Right lobe of liver (tissue), 6 donors: ENCODE measurements at regions not wholly inside any gene's neighbourhood (a gene's known extent, or its start where the extent isn't known, plus 50 kb on each side); places are given as distances from the start of the nearest gene placed in this dataset.

Experiments used
- ATAC-seq, 4 donors: fragments of 200-7000 bp; cut with Tn5 transposase; one replicate each; pipeline ENCODE4 v1.9.1; 2020; ENCODE audit warnings: mild to moderate bottlenecking in 4 of 4, moderate library complexity in 4 of 4
- DNase-seq, 3 donors: peaks; one replicate each; pipeline ENCODE4 v3.0.0-alpha.2; 2020
- H3K27ac ChIP-seq, 3 donors: fragments of 200-600 bp; one replicate each; pipeline ENCODE4 v1.8.0; 2022
- H3K27me3 ChIP-seq, 2 donors: fragments of 200-600 bp; one replicate each; pipeline ENCODE4 v1.8.0; 2022
- H3K36me3 ChIP-seq, 4 donors: fragments of 200-600 bp; sonication (generic) in 1 of 4; one replicate each; pipeline versions ENCODE4 v1.5.1 to v1.8.0; 2017 to 2022; ENCODE audit warnings: control low read depth in 1 of 4
- H3K4me1 ChIP-seq, 4 donors: fragments of 200-600 bp; sonication (generic) in 1 of 4; one replicate each; pipeline versions ENCODE4 v1.5.1 to v1.8.0; 2017 to 2022; ENCODE audit warnings: control low read depth in 1 of 4
- H3K4me3 ChIP-seq, 3 donors: fragments of 200-600 bp; one replicate each; pipeline ENCODE4 v1.8.0; 2022
- H3K9me3 ChIP-seq, 4 donors: fragments of 200-600 bp; sonication (generic) in 1 of 4; one replicate each; pipeline versions ENCODE4 v1.5.1 to v1.8.0; 2017 to 2022; ENCODE audit warnings: control low read depth in 1 of 4
- CTCF ChIP-seq, 4 donors: fragments of 200-600 bp in 3 of 4; fragments of 450-650 bp in 1 of 4; IDR thresholded peaks; one replicate each; pipeline versions ENCODE4 v1.5.1 to v1.8.0; 2016 to 2022; ENCODE audit warnings: antibody characterized with exemption in 4 of 4, mild to moderate bottlenecking in 2 of 4
- POLR2A ChIP-seq: fragments of 450-650 bp; IDR thresholded peaks from one replicate; pipeline ENCODE4 v1.6.1; 2017; ENCODE audit warnings: antibody characterized with exemption, mild to moderate bottlenecking
- WGBS: methylation state at CpG from one replicate; pipeline ENCODE4 v1.1.6; 2018; ENCODE audit warnings: low coverage, low lambda C conversion rate; ENCODE audit not compliant: insufficient coverage; ENCODE audit errors: missing lambda C conversion rate; 5-methylcytosine and 5-hydroxymethylcytosine counted together
- intact Hi-C, 2 donors: fragments of 100-400 bp; cut with DNase I; formaldehyde crosslinking; loops; one replicate each; pipeline versions ENCODE4 v1.11.2 to v1.14.1; 2022
- donor health status: DM: no; HTN: yes; CAD: no.
- donor health status: DM: no; HTN: no; CAD: no.
- donor health status: DM: no; HTN: no; CAD: no.
- donor health status: DM: no; HTN: yes; CAD: no.
- donor health status: DM: no; HTN: yes; CAD: no.

DNA sequence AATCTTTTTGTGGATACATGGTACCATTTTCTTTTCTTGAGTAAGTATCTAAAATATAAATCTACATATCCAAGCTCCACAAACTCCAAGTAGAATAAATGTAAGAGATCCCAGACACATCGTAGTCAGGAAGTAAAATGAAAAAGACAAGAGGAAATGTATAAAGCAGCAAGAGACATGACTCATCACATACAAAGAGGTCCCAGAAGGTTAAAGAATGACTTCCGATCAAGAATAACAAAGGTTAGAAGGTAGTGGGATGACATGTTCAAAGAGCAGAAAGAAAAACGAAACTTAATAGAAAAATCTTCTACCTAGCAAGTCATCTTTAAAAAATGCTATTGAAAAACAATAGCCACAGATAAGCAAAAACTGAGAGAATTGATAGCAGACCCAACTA, 705.8 kb downstream of the NR2F2 start:
- no peaks in the 10 kb centered on the region for H3K9me3 ChIP-seq
- no peaks in the 10 kb centered on the region for H3K36me3 ChIP-seq
- H3K4me3 ChIP-seq, result no peak overlapping the region
- no peaks in the 10 kb centered on the region for H3K4me1 ChIP-seq
- ATAC-seq (no peak), DNase-seq (no peak)
- intact Hi-C loops, result no loop called here
- H3K27me3 ChIP-seq, result no peaks in the 10 kb centered on the region
- TF ChIP-seq CTCF (IDR thresholded peaks at IDR 0.05) (no peak), POLR2A (no peak)
- no peak overlapping the region for H3K27ac ChIP-seq
- 50% methylated on average over 3 of the region's 3 CpGs for WGBS

GRCh38 chr15:97037080-97037479, 706.6 kb downstream of the NR2F2 start:
- Histone ChIP-seq H3K4me1 (no peaks in the 10 kb centered on the region), H3K4me3 (no peak overlapping the region), H3K9me3 (no peaks in the 10 kb centered on the region), H3K27ac (no peak overlapping the region), H3K36me3 (no peaks in the 10 kb centered on the region), H3K27me3 (no peaks in the 10 kb centered on the region)
- no peak for TF ChIP-seq POLR2A
- TF ChIP-seq CTCF (IDR thresholded peaks at IDR 0.05), result no peak
- DNase-seq (no peak), ATAC-seq (no peak)
- WGBS, result 13% methylated on average over 1 of the region's 1 CpG
- intact Hi-C loops, result no loop called here

- intact Hi-C loops, result no loop called here
- TF ChIP-seq CTCF (IDR thresholded peaks at IDR 0.05) (no peak), POLR2A (no peak)
- no peaks in the 10 kb centered on the region for H3K4me1 ChIP-seq
Observed at GRCh38 chr15:97045666-97046421, 715.3 kb downstream of the NR2F2 start.

DNA sequence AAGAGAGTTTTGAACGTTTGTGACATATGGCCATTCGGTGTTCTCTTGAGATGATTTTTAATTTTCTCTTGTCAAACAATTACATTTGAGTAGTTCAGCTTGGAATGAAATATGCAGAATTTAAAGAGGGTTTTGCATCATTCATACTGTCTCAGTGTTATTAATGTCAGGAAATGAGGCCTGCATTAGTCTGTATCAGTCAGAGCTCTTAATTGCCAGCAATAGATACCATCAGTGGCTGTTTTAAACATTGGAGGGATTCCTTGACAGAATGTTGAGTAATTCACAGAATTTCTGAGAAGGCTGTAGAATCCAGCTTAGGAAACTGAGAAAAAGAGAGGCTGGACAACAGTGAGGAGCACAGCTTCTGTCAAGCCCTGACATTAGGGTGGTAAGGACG, 722.0 kb downstream of the NR2F2 start:
- TF ChIP-seq POLR2A (no peak), CTCF (IDR thresholded peaks at IDR 0.05) (no peak)
- no peak for ATAC-seq

More at GRCh38 chr15:97045666-97046421, 715.3 kb downstream of the NR2F2 start:
- Histone ChIP-seq H3K27ac (no peak overlapping the region), H3K27me3 (no peaks in the 10 kb centered on the region), H3K9me3 (no peaks in the 10 kb centered on the region), H3K4me3 (no peak overlapping the region), H3K36me3 (no peaks in the 10 kb centered on the region)
- DNase-seq, result no peak
- WGBS, result 46% methylated on average over 4 of the region's 4 CpGs
- no peak for ATAC-seq

More for the DNA sequence above, 722.0 kb downstream of the NR2F2 start:
- H3K9me3 ChIP-seq, result no peaks in the 10 kb centered on the region
- H3K36me3 ChIP-seq, result no peaks in the 10 kb centered on the region
- DNase-seq, result no peak
- no peak overlapping the region for H3K27ac ChIP-seq
- intact Hi-C loops, result no loop called here
- H3K4me3 ChIP-seq, result no peak overlapping the region
- no peaks in the 10 kb centered on the region for H3K27me3 ChIP-seq
- 34% methylated on average over 3 of the region's 3 CpGs for WGBS
- H3K4me1 ChIP-seq, result no peaks in the 10 kb centered on the region
